GM18498 (cell line): ENCODE measurements at regions not wholly inside any gene's neighbourhood (a gene's known extent, or its start where the extent isn't known, plus 50 kb on each side); places are given as distances from the start of the nearest gene placed in this dataset.
"Not testable (repeated sequence)": the region's sequence is repeated elsewhere in the genome, so short reads cannot be mapped to it uniquely, and the experiment has no call there.

Experiments
- ATAC-seq: cut with Tn5 transposase; IDR thresholded peaks from one replicate; pipeline ENCODE4 v1.9.1; 2021; ENCODE audit warnings: mild to moderate bottlenecking, moderate library complexity; ENCODE audit not compliant: unreplicated experiment

DNA sequence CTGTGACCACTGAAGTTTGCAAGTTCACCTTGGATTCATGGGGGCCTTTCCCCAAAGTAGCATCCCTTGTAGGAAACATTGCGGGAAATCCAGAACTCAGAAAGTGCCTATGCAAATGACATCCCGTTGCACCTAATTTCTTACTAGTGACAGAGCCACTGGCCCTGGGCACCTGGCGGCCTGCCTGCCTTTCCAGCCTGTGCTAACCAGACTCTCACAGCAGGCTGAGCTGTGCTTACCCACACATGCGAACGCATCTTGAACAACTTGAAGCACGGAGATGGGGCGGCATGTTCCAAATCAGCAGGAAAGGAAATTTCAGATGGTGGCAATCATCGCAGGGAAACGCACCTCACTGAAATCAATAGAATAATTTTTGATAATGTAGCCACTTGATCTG is 405.8 kb downstream of the TMEM182 start:
- no peak for ATAC-seq

DNA sequence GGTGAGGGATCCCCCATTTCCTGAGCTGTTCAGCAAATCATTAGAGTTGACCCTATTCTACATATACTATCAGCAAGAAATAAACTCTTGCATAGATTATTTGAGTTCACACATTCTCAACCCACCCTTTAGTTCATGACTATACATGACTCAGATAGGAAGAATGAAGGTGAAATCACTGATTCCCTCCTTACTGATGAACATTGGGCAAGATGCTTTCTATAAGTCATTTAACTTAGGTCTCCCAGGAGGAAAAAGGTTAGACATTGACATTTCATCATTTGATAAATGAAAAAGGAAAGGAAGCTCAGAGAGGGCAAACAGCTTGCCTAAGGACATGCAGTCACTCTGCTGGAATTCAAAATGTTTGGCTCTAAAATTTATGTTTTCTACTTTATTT is 408.0 kb downstream of the TMEM182 start:
- ATAC-seq, result no peak

DNA sequence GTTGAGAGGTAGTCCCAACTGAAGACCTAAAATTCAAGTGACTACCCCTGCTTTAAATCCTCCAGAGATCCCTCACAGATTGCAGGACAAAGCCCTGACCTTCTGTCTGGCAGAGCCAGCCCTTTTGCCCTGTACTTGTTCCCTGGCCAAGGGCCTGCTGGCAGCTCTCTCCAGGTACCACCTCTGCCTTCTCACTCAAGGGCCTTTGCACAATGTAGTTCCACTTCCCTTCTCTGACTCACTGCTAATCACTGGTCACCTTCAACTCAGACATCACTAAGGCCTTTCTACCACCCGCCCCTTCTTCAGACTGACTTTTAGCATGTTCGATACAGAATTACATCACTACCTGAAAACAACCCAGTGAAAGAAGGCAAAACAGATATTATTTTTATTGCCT is 411.0 kb downstream of the TMEM182 start:
- ATAC-seq, result no peak

DNA sequence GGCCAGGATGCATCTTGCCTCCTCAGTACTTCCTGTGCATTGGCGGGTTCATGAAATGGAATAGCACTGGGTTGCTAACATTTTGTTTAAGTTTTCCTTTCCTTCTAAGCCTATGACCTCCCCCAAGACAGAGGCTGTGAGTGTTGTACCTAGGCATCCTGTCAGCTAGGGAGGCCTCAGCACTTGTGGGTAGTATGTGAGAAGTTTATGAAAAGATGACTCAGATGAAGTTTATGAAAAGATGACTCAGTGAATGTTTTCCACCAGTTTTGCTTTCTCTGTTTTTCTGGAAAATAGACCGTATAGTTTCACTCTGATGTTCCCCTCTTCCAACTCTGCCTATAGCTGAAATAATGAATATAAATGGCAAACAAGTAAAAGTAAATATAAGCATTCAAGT is 412.9 kb downstream of the TMEM182 start:
- ATAC-seq, result no peak

DNA sequence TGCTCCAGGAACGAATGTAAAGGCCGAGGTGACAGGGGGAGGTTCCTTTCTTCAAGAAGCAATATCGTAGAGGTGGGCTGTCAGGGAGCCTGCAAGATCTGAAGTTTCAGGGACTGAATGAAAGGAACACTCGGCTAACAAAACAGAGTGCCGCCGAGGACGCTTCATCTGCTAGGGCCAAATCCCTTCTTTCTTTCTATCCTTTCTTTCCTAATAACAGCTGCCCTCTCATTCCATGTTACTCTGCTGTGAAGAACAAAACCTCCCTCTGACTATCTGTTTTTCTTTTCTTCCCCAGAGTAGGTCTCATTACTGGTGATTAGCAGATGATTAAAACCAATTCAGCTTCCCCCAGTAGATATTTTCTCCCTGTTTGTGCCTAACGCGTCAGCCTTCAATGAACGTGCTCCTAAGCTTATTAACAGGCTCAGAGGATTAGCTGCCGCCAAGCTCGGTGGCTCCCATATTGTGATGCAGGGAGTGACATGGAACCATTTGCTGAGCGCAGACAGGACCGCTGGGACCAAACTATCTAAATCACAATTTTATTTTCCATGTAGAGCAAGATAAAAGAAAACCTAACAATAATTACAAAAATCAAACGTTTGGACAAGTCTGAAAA is 414.6 kb downstream of the TMEM182 start:
- ATAC-seq, result no peak

DNA sequence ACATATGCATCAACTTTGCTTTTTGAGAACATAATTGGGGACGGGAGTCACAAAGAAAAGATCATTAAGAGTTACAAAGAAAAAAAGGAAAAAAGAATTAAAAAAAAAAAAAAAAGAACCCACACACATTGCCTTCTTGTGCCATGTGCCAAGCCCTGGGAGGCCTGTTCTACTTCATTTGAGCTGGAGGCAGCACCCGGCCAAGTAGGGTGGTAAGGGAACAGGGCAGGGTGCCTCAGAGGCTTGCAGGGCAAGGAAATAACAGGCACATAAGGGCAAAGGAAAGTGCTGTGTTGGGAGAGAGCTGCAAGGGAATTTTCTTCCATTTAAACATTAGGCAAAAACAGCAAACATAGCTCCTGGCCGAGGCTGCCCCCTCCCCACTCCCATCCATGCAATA is 418.0 kb downstream of the TMEM182 start:
- ATAC-seq, result no peak

DNA sequence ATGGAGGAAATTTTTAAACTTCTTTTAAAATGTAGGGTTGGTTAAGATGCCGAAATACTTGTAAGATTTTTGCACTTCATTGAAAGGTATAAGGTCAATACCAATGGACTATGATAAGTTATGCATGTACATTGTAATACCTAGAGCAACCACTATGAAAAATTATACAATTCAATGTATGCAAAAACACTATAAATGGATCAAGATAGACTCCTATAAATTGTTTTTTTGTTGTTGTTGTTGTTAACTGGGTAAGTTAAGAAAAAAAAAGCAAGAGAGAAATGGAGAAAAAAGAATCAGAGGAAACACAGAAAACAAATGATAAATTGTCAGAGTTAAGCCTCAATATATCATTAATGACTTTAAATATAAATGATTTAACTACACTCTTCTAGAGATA is 421.2 kb downstream of the TMEM182 start:
- no peak for ATAC-seq

DNA sequence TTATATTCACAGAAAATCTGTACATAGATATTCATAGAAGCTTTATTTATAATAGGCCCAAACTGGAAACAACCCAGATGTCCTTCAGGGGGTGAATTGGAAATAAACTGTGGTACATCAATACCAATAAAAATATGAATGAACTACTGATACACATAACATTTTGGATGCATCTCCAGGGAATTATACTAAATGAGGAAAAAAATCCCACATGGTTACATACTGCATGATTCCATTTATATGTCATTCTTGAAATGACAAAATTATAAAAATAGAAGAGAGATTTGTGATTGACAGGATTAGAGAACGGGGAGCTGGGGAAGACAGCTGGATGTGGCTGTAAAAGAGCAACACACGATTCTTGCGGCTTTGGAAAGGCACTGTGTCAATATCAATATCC is 435.0 kb downstream of the TMEM182 start:
- ATAC-seq, result no peak

DNA sequence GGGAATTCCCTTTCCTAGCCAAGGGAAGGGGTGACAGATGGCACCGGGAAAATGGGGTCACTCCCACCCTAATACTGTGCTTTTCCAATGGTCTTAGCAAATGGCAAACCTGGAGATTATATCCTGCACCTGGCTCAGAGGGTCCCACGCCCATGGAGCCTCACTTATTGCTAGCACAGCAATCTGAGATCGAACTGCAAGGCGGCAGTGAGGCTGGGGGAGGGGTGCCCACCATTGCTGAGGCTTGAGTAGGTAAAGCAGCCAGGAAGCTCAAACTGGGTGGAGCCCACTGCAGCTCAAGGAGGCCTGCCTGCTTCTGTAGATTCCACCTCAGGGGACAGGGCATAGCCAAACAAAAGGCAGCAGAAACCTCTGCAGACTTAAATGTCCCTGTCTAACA is 438.9 kb downstream of the TMEM182 start:
- ATAC-seq, result not testable (repeated sequence)

DNA sequence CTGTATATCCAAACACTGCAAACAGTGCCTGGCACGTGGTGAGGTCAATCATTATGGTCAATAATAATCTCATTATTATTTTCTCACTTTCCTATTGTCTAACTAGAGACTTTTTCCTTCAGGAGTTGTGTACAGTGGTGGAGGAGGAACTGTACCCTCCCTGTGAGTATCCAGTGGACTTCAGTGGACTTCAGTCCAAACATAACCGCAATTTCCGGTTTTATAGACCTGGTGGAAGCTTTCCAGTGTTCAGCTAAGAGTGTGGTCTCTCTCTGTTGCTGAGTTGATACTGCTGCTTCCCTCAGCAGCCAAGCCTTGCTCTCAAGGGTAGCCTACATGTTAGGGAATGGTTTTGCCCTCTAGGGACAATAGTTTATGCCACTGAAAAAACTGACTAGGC is 447.1 kb downstream of the TMEM182 start:
- no peak for ATAC-seq

DNA sequence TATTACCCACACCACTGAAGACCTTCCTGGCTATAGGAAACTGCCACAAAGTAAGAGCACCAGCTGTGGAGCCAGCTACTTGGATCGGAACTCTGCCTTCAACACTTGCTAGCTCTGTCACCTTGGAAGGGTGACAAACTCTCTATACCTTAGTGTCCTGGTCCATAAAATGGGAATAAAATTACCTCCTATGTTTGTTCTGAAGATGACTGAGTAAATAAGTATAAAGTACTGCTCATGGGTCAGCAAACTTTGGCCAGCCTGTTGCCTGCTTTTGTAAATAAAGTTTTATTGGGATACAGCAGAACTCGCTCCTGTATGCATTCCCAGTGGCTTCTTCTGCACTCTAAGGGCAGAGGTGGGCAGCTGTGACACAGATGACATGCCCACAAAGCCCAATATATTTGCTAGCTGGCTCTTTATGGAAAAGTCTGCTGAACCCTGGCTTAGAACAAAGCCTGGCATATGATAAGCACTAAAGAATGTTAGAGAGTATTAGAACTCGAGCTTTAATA is 451.3 kb downstream of the TMEM182 start:
- ATAC-seq, result no peak

DNA sequence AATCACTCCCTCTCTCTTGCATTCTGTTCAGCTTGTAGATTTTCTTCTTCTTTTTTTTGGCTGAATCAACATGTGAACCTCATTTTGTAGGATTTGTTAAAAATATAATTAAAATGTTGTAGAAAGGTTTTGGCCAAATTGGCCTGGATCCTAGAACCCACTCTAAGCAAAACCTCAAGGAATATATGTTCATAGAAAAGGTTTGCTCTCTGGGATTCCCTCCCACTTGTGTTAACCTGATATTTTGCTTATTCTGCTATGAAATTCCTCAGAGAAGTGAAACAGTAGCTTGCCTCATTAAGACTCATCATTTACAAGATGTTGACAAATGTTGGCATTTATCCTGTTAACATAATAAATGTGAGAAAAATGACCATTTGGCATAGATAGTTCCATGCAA is 456.7 kb downstream of the TMEM182 start:
- no peak for ATAC-seq

DNA sequence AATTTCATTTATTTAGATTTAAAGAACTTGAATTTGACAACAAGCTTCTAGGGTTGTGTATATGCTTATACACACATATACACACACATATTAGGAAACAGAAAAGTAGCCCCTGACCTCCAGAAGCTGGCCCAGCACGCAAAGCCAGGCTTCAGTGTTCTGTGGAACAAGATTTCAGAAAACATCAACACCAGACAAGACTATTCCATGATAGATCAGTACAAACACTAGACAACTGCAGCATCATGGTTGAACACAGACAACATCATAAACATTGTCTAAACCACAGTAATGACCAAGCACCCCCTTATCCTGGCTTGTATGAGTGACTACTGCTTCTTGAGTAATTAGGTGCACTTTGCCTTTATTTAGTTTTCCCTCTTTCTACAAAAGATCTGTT is 457.6 kb downstream of the TMEM182 start:
- ATAC-seq, result no peak

DNA sequence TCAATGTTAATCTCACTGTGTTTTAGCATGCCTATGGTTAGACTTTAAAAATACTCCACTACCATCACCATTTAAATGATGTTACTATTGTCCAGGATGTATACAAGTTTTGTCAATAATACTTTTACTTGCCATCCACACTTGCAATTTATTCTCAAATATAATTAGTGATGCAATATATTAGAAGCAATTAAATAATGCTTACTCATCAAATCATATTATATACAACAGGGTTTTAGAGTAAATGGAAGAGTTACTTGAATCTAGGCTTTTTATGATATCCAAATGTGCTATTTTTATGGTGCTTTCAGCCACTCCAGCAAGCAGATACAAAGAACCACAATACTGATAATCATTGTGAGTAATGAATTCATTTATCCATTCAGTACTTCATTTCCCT is 461.1 kb downstream of the TMEM182 start:
- ATAC-seq, result no peak

DNA sequence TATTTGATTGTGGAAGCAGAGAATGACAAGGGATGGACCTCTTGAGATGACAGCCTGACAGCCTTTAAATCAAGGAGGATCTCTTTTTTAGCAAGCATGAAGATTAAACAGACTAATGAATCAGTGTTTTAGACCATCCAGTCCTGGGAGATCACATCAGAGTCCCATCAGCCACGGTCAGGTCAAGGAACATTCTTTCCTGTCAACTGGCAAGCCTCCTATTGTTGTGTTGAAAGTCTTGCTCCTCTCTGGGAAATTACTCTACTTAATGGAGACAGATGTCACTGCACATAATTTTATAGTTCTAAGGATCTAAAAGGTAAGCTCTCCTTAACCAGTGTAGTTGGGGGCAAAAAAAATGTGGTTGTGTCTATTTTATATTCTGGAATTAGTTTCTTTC is 469.0 kb downstream of the TMEM182 start:
- no peak for ATAC-seq

DNA sequence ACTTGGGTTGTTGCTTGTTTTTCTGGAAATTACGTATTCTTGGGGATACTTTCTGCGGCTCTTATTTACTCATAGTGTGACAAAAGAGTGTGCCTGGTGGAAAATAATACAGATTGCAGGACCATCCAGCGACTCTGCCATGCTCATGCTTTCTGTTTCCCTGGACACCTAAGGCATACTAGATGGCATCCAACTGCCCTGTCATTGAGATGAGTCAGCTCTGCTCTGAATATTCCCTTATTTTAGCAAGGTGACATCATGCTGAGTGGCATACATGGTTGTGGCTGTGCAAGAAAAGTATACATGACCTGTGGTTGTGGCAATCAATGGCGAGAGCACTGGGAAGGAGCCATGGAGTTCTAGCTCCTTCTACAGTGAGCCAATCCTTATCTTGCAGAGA is 471.0 kb downstream of the TMEM182 start:
- no peak for ATAC-seq

DNA sequence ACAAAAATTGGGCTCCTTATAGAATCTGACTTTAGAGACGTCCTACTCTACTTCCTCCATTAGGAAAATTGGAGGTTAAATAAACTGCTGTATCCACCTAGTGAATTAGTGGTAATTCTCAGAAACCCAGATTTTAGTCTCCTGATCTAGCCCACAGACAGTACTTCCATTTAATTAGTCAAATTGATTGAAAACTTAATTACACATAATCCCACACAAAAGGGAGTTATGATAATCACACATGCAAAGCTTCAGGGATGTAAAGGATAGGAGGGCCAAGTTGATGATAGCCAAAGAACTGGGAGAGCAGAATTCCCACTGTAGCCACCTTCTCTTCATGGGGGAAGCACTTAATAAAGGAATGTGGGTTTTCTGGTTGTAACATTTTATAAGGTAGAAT is 471.9 kb downstream of the TMEM182 start:
- ATAC-seq, result no peak

DNA sequence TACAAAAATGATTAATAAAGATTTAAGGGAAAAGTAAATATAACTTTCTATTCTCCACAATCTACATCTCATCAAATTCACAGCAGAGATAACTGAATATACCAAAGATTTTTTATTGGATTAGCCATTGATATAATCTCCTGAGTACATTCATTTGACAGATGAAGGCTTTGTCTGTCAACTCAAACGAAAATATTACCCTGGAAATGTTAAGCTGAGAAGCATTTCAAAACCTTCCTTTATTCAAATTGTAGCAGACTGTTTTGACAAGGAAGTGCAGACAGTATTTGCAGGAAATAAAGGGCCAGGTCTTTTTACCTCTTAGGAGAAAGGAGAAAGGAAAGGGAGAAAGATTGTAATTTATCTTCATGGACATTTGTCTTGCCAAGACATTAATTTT is 473.5 kb downstream of the TMEM182 start:
- ATAC-seq, result no peak

DNA sequence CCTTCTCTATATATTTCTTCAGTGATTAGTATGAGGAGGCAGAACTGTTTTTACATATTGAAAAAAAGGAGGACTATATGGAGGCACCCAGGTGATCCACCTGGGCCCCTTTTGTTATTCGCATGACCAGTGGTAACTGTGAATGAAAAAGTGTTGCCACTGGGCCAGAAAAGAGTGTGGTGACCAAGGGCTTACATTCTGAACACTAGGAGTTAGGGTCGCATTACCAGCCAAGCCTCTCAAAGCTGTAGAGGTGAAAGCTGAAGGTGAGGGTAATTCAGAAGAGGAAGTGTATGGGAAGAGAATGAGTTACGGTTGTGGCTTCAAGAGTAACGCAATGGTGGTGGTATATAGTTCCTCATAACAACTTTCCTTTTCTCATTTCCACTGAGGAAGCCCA is 487.6 kb downstream of the TMEM182 start:
- no peak for ATAC-seq

DNA sequence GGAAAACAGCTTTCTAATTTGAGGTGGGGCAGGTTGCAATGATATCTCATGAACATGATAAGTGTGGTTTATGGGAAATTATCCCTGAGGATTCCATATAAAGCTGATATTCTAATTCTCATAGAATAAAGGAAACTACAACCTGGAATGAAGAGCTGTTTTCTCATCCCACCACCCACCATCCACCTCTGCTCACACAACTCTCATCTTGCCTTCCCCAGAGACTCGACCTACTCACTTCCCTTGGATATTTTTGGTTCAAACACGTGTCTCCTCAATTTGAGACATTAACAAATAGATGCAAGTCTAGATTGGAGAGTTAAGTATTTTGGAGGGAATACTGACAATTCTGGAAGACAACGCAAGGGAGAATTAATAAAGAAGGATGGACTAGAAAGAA is 490.9 kb downstream of the TMEM182 start:
- ATAC-seq, result no peak

DNA sequence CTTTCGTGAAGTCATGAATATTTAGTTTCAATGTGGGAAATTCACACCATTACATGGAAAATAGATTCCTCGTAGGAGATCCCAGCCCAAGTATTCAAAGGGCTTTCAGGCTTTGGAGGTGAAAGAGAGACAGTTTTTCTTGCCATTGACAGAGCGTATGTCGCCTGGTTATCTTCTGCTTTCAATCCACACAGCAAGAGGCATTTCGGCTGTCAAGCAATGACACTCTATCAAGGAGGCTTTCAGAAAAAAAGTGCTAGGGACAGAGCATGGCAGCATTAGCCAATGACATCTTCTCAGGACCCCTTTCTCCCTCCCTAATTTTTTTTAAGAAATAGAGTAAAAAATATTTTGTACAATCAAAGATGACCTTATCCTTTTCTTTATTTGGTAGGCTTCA is 492.8 kb downstream of the TMEM182 start:
- ATAC-seq, result no peak

DNA sequence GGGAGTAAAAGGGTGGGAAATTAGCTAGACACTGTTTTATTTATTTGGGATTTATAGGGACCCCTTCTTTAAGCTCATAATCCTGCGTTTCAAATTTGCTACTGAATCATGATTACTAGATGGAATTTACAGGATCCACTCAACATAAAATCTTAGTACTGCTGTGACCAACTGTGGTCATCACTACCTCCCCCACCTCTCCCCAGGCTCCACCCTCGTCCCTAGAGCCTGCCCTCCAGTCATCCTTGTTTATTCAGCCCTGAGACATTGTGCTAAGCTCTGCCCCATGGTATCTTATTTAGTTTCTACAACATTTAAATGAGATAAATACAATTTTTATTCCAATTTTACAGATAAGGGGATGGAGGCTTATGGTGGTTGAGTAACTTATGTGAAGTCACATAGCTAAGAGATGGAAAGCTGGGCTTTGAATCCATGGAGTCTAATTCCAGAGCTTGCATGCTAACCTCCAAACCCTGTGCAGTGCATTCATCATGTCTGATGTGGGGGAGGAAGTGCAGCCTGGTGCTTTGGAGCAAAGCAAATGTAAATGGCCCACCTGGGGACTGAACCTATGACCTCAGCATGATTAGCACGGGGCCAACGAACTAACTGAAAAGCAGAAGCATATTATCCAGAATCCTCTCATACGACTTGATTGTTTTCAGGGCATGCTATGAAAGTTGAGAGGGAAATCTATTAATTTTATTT is 502.4 kb downstream of the TMEM182 start:
- no peak for ATAC-seq

DNA sequence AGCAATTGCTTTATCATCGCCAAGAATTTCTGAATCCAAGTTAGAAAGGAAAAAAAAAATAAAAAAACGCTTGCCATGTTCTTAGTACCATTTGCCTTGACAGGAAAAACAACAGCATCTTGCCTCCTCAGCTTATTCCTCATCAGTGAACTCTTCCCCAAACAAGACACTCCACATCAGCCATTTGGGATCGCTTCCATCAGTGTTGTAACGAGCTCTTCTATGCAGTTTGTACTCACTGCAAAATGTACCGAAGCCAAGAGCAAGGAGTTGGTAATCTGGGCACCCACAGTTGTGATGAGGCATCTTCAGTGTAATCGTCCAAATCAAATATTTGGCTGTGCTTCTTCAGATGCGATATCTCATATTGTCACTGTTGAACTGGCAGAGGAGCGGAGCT is 503.7 kb downstream of the TMEM182 start:
- ATAC-seq, result no peak
